ENCODE measurements at regions not wholly inside any gene's neighbourhood (a gene's known extent, or its start where the extent isn't known, plus 50 kb on each side); places are given as distances from the start of the nearest gene placed in this dataset.

DNA sequence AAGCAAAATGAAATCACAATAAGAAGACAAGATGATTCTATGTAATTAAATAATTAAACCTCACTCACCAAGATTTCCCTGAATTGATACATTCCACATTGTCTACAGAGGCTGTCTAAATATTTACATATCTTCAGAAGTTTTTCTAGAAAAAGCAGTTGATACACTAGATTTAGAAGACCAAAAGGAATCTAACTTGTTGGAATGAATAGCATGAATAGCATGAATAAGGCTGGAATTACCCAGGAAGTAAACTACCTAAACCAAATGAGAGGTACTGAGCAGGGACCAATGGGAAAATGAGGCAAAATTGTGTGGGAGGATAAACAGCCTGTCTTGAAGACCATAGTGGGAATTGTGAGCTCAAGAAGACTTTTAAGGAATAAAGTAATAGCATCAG lies 479.7 kb downstream of the TXNL1 start:
- Histone ChIP-seq H3K27ac (ENCODE audit: low read depth, low read length) (no peak overlapping the region), H3K9ac (ENCODE audit: low read length) (no peak overlapping the region), H3K27me3 (ENCODE audit: control insufficient read depth, insufficient read depth, low read length) (no peaks in the 10 kb centered on the region), H3K4me1 (ENCODE audit: control insufficient read depth, insufficient read depth, low read length) (peaks cover 11% of the 10 kb centered on the region), H3K4me3 (ENCODE audit: low read length) (no peak overlapping the region), H3K36me3 (ENCODE audit: control insufficient read depth, insufficient read depth, low read length) (no peaks in the 10 kb centered on the region)

DNA sequence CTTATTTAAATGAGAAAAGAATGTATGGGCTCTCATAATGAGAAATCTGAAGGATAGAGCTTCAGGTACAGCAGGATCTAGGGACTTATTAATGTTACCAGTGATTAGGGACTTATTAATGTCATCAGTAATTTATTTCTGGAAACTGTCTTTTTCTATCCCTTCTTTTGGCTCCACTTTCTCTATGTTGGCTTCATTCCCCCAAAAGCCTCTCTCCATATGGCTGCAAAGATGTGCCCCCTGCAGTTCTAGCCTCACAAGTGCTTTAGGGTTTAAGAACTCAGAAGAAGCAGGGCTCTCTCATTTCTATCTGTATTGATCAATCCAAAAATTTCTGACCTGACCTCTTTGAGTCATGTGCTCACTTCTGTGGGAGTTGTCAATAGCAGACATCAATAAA lies 480.9 kb downstream of the TXNL1 start:
- no peak overlapping the region for H3K9ac ChIP-seq (ENCODE audit: low read length)
- H3K27ac ChIP-seq (ENCODE audit: low read depth, low read length) = no peak overlapping the region
- H3K4me3 ChIP-seq (ENCODE audit: low read length) = no peak overlapping the region
- H3K36me3 ChIP-seq (ENCODE audit: control insufficient read depth, insufficient read depth, low read length) = no peaks in the 10 kb centered on the region
- H3K27me3 ChIP-seq (ENCODE audit: control insufficient read depth, insufficient read depth, low read length) = no peaks in the 10 kb centered on the region
- H3K4me1 ChIP-seq (ENCODE audit: control insufficient read depth, insufficient read depth, low read length) = peaks cover 7% of the 10 kb centered on the region

DNA sequence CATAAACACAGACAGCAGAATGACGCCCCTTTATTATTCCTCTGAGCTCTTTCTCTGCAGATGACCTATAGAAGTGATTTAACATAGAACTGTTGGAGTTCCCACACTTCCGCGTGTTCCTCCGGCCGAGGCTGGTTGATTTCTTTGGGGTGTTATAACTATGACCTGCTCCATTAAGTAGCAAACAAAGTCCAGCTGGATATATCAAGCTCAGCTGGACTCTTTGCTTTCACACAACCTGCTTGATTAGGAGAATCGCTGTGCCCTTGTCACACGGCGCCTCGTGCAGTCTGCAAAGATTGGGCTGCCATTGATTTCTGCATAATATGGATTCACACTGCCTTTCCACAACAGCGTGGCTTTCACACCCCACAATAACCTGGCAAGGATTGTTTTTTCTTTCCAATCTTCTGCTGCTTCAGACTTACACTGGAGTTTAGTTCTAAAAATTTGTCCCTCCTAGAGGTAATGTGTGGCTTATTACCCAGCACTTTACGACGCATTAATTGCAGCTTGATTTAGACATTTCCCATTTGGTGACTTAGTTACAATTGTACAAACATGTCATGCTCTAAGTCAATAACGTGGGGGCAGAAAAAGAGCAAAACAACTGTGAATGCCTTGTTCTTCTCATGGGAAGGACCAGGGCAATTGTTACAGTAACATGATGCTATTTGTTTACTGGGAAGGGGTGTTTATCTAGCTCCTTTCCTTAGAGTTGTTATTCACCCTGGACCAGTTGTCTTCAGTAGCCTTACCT lies 485.7 kb downstream of the TXNL1 start:
- Histone ChIP-seq H3K27ac (ENCODE audit: low read depth, low read length) (no peak overlapping the region), H3K27me3 (ENCODE audit: control insufficient read depth, insufficient read depth, low read length) (no peaks in the 10 kb centered on the region), H3K4me1 (ENCODE audit: control insufficient read depth, insufficient read depth, low read length) (no peaks in the 10 kb centered on the region), H3K9ac (ENCODE audit: low read length) (no peak overlapping the region), H3K4me3 (ENCODE audit: low read length) (no peak overlapping the region), H3K36me3 (ENCODE audit: control insufficient read depth, insufficient read depth, low read length) (no peaks in the 10 kb centered on the region)

DNA sequence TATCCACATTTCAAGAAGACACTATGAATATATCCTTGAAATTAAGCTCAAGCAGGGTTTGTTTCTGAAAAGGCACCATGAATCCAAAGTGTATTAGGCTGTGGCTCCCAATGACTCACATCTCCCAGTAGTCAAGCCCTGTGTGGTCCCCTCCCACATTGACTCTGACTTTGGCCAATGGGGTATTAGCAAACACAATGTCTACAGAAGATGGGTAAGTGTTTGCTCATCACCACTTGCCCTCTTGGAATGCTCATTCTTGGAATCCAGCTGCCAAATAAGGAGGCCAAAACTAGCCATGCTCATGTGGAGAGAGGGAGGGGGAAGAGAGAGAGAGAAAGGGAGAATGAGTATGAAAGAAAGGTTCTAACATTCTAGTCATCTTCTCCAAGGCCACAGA lies 490.0 kb downstream of the TXNL1 start:
- H3K4me3 ChIP-seq (ENCODE audit: low read length) = no peak overlapping the region
- H3K36me3 ChIP-seq (ENCODE audit: control insufficient read depth, insufficient read depth, low read length) = no peaks in the 10 kb centered on the region
- no peaks in the 10 kb centered on the region for H3K27me3 ChIP-seq (ENCODE audit: control insufficient read depth, insufficient read depth, low read length)
- no peaks in the 10 kb centered on the region for H3K4me1 ChIP-seq (ENCODE audit: control insufficient read depth, insufficient read depth, low read length)
- no peak overlapping the region for H3K27ac ChIP-seq (ENCODE audit: low read depth, low read length)
- no peak overlapping the region for H3K9ac ChIP-seq (ENCODE audit: low read length)

DNA sequence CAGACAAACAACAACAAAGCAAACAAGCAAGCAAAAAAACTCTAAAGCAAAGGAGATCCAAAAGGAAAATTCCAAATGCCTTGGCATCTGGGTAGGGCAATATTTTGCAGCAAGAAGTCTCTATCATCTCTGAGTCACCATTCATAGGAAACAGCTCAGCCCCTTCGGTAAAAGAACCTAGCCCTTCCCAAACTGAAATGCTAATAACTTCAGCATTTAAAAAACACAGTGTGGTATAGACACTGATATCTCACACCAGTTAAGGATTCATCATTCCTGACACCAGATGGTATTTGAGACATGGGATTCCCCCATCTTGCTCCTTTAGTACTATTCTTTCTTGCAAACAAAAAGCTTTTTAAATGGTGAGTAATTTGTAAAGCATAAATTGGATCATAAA lies 491.8 kb downstream of the TXNL1 start:
- Histone ChIP-seq H3K4me3 (ENCODE audit: low read length) (no peak overlapping the region), H3K4me1 (ENCODE audit: control insufficient read depth, insufficient read depth, low read length) (no peaks in the 10 kb centered on the region), H3K27ac (ENCODE audit: low read depth, low read length) (no peak overlapping the region), H3K36me3 (ENCODE audit: control insufficient read depth, insufficient read depth, low read length) (no peaks in the 10 kb centered on the region), H3K9ac (ENCODE audit: low read length) (no peak overlapping the region), H3K27me3 (ENCODE audit: control insufficient read depth, insufficient read depth, low read length) (no peaks in the 10 kb centered on the region)

DNA sequence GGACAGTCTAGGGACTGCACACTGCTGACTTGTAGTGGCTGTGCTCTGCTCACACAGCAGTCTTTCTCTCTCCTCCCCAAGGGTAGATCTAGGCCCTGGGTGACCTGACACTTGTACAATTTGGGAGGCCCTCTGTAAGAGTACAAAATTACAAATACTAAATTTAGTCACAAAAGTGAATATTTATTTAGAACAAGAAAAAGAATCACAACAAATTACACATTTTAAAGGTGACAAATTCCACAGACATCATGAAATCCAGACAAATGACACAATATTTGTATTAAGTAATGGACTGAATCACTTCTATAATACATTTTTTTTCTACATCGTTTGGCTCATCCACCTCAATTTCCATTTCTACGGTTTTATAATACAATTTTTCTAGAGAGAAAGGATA lies 496.4 kb downstream of the TXNL1 start:
- no peaks in the 10 kb centered on the region for H3K4me1 ChIP-seq (ENCODE audit: control insufficient read depth, insufficient read depth, low read length)
- H3K9ac ChIP-seq (ENCODE audit: low read length) = no peak overlapping the region
- no peak overlapping the region for H3K4me3 ChIP-seq (ENCODE audit: low read length)
- no peaks in the 10 kb centered on the region for H3K27me3 ChIP-seq (ENCODE audit: control insufficient read depth, insufficient read depth, low read length)
- no peaks in the 10 kb centered on the region for H3K36me3 ChIP-seq (ENCODE audit: control insufficient read depth, insufficient read depth, low read length)
- no peak overlapping the region for H3K27ac ChIP-seq (ENCODE audit: low read depth, low read length)

DNA sequence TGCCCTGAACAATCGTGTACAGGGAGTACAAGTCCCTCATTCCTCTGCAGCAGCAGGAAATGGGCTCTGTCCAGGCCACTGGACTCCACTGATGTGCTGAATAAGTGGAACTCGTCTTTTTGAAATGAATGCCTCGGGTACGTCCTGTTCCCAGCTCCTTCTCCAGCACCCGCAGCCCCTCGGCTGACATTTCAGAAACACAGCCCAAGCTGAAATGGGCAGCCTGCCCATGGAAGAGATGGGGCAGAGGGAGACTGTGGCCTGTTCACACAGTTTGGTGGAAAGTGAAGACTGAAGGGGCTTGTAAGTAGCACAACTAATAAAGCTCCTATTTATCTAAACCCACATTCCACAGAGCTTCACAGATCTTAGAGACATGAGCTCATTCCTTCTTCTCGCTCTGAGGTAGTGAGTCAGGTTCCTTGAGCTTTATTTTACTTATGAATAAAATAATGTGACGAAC lies 498.6 kb downstream of the TXNL1 start:
- no peak overlapping the region for H3K9ac ChIP-seq (ENCODE audit: low read length)
- H3K27ac ChIP-seq (ENCODE audit: low read depth, low read length) = peak overlapping the region; percentile 10
- H3K4me1 ChIP-seq (ENCODE audit: control insufficient read depth, insufficient read depth, low read length) = no peaks in the 10 kb centered on the region
- no peak overlapping the region for H3K4me3 ChIP-seq (ENCODE audit: low read length)
- no peaks in the 10 kb centered on the region for H3K36me3 ChIP-seq (ENCODE audit: control insufficient read depth, insufficient read depth, low read length)
- no peaks in the 10 kb centered on the region for H3K27me3 ChIP-seq (ENCODE audit: control insufficient read depth, insufficient read depth, low read length)

DNA sequence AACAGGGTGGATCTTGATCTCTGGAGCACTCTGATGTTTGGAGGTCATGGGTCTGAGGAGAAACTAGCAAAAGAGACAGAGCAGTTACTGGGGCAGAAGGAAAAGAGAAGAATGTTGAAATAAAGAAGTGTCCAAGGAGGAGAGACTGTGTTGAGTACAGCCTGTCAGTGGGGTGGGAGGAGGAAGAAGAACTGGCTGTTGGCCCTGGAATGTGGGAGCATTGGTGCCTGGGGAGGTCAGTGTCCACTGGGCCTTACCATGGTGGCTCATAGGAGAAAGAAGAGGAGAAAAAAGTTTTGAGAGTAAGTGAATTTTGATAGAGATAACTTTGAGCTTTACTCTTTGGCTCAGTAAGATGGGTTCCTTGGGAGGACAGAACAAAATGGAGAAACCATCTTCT lies 499.0 kb downstream of the TXNL1 start:
- no peak overlapping the region for H3K9ac ChIP-seq (ENCODE audit: low read length)
- H3K4me1 ChIP-seq (ENCODE audit: control insufficient read depth, insufficient read depth, low read length) = no peaks in the 10 kb centered on the region
- no peak overlapping the region for H3K27ac ChIP-seq (ENCODE audit: low read depth, low read length)

DNA sequence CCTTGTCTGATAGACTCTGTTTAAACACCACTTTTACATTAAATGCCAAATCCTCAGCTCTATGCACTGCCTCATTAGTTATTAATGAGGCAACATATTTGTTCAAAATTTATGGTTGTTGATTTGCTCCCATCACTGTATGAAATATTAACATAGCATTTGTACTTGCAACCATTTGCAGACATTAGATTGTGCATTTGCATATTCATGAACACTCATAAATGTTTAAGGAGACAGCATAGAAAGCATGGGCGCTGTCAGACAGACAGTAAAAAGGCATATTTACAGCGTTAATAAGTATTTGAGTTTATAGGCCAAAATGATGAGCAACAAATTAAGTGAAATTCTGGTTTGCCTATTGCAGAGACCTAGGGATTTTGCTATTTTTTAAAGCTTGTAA lies 502.3 kb downstream of the TXNL1 start:
- no peak overlapping the region for H3K27ac ChIP-seq (ENCODE audit: low read depth, low read length)
- H3K36me3 ChIP-seq (ENCODE audit: control insufficient read depth, insufficient read depth, low read length) = no peaks in the 10 kb centered on the region
- no peaks in the 10 kb centered on the region for H3K27me3 ChIP-seq (ENCODE audit: control insufficient read depth, insufficient read depth, low read length)
- H3K4me3 ChIP-seq (ENCODE audit: low read length) = no peak overlapping the region
- no peak overlapping the region for H3K9ac ChIP-seq (ENCODE audit: low read length)
- H3K4me1 ChIP-seq (ENCODE audit: control insufficient read depth, insufficient read depth, low read length) = no peaks in the 10 kb centered on the region

More for the DNA sequence above, 499.0 kb downstream of the TXNL1 start:
- Histone ChIP-seq H3K36me3 (ENCODE audit: control insufficient read depth, insufficient read depth, low read length) (no peaks in the 10 kb centered on the region), H3K27me3 (ENCODE audit: control insufficient read depth, insufficient read depth, low read length) (no peaks in the 10 kb centered on the region), H3K4me3 (ENCODE audit: low read length) (no peak overlapping the region)

DNA sequence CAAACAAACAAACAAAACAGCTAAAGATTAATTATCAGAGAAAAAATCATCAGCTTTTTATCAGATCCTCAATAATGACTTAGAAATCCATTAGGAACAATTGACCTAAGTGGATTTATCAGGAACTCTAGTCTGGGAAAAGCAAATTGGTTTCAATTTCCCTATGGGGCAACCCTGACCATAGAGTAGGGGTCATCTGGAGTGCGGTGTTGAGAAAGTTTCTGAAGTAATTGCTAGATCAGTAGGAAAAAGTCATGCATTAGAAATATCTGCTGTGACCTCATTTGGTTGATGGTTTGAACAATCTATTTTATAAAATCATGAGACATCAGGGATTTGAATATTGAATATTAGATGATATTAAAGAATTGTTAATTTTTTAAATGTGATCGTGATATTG lies 507.9 kb downstream of the TXNL1 start:
- Histone ChIP-seq H3K4me3 (ENCODE audit: low read length) (no peak overlapping the region), H3K27me3 (ENCODE audit: control insufficient read depth, insufficient read depth, low read length) (no peaks in the 10 kb centered on the region), H3K4me1 (ENCODE audit: control insufficient read depth, insufficient read depth, low read length) (no peaks in the 10 kb centered on the region), H3K9ac (ENCODE audit: low read length) (no peak overlapping the region), H3K27ac (ENCODE audit: low read depth, low read length) (no peak overlapping the region), H3K36me3 (ENCODE audit: control insufficient read depth, insufficient read depth, low read length) (no peaks in the 10 kb centered on the region)

DNA sequence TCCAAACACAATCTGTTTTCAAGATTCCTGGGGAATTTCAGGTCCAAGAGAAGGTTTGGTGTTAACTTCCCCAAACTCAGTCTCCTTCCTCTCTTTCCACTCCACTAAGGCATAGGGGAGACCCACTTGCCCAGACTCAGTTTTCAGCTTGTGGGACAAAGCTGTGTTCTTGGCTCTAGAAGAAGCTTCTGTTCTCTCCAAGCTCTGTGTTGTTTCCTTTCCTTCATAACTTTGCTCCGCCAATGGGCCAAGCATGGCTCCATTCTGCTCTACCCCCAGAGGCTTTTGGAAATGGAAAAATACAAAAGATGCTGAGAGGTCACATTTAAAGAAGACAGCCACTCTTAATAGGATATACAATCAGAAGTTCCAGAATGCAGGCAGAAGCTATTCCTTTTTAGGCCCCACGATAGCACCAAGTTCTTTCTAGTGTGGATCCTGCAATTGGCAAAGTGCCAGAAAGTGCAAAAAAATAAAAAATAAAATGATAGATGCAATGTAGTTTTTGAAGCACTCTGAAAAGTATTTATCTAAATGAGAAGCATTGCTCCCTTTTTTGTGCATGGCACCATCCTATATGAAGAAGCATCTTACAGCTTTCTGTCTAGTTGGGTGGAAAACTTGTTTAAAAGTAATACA lies 510.1 kb downstream of the TXNL1 start:
- Histone ChIP-seq H3K27me3 (ENCODE audit: control insufficient read depth, insufficient read depth, low read length) (no peaks in the 10 kb centered on the region), H3K27ac (ENCODE audit: low read depth, low read length) (no peak overlapping the region), H3K4me1 (ENCODE audit: control insufficient read depth, insufficient read depth, low read length) (no peaks in the 10 kb centered on the region), H3K36me3 (ENCODE audit: control insufficient read depth, insufficient read depth, low read length) (no peaks in the 10 kb centered on the region), H3K4me3 (ENCODE audit: low read length) (no peak overlapping the region), H3K9ac (ENCODE audit: low read length) (no peak overlapping the region)

DNA sequence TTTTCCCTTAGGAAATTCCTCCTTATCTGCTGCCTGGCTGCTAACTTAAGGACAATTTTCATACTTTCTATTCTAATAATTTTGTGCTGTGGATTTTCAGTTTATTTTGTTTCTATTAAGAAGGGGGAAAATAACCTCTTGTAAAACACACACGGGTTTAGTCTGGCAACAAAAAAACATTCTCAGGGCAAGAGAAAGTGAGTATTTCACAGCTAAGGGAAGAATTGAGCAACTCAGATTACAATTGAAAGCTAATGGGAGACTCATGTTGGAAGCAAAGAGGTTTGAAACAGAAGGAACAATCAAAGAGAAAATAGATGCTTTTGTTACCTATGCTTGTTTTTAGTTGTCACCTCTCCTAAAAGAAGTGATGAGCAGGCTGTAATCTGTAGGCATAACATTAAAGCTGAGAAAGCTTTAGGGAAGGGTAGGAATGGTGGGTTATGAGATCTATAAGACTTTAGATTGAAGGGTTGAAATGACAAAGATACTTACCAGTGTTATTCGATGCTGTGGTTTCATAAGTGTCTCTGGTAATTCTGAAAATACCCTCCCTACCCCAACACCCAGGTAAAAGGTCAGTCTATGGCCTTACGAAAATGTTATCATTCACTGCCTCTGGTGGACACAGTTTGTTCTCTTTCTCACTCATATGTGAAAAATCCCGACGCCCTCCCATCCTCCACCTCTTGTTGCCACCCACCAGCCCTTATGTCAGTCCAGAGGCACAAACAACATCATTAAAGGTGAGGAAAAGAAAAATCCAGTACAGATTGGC lies 510.9 kb downstream of the TXNL1 start:
- Histone ChIP-seq H3K4me3 (ENCODE audit: low read length) (no peak overlapping the region), H3K27me3 (ENCODE audit: control insufficient read depth, insufficient read depth, low read length) (no peaks in the 10 kb centered on the region), H3K4me1 (ENCODE audit: control insufficient read depth, insufficient read depth, low read length) (no peaks in the 10 kb centered on the region), H3K9ac (ENCODE audit: low read length) (no peak overlapping the region), H3K36me3 (ENCODE audit: control insufficient read depth, insufficient read depth, low read length) (no peaks in the 10 kb centered on the region), H3K27ac (ENCODE audit: low read depth, low read length) (no peak overlapping the region)

Data from rectal smooth muscle tissue (tissue), 1 donor.